ENCODE measurements at regions not wholly inside any gene's neighbourhood (a gene's known extent, or its start where the extent isn't known, plus 50 kb on each side); places are given as distances from the start of the nearest gene placed in this dataset.

DNA sequence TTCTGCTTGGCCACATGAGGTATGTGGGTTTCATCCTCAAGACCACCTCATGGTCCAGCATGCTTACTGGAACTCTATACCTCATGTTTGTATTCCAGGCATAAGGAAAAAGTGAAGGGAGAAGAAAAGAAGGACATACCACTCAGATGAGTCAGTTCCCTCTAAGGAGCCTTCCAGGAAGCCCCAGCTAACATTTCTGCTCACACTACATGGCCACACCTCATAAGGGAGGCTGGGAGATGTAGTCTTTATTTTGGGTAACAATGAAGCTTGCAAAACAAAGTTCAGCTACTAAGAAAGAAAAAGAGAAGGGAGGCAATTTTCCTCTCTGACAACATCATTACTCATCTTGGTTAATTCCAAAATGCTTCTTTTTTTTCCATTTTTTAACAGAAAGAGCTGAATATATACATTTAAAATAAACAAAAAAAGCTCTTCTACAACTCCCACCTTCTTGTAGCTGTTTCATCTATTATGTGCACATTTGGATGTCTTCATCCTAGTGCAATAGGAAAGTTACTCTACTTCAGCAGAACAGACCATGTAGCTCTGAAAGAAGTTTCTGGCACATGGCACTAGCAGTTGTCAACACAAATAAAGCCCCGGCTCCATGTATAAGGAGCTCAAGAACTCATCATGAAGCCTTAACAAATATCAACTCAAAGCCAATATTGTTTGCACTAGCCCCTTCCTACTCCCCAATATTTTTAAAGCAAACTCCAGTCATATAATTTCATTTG lies 123.6 kb upstream of the CCDC112 start:
- H3K4me3 ChIP-seq (ENCODE audit: low read length), result no peak overlapping the region
- peaks cover 15% of the 10 kb centered on the region for H3K4me1 ChIP-seq (ENCODE audit: control insufficient read depth, insufficient read depth, low read length)
- H3K27ac ChIP-seq (ENCODE audit: low read depth, low read length), result no peak overlapping the region
- H3K9ac ChIP-seq (ENCODE audit: low read length), result no peak overlapping the region
- H3K27me3 ChIP-seq (ENCODE audit: control insufficient read depth, insufficient read depth, low read length), result no peaks in the 10 kb centered on the region
- no peaks in the 10 kb centered on the region for H3K36me3 ChIP-seq (ENCODE audit: control insufficient read depth, insufficient read depth, low read length)

DNA sequence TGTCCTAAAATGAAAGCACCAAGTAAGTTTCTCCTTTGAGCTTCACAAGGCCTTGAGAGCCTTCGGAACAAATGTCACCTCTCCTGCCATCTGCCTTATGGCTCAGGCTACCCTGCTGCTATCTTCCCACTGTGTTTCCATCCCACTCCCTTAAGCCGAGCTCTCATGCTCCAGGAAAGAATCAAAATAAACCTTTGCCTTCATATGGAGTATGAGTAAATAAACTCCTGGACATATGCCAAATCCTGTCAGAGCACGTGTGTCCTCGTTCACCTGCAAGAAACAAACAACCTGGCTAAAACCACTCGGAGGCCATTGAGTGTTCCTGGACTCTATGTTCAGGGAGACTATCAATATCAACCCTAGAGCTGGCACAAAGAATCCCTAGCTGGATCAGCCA lies 122.3 kb upstream of the CCDC112 start:
- Histone ChIP-seq H3K4me3 (ENCODE audit: low read length) (no peak overlapping the region), H3K4me1 (ENCODE audit: control insufficient read depth, insufficient read depth, low read length) (peaks cover 11% of the 10 kb centered on the region), H3K9ac (ENCODE audit: low read length) (no peak overlapping the region), H3K36me3 (ENCODE audit: control insufficient read depth, insufficient read depth, low read length) (no peaks in the 10 kb centered on the region), H3K27me3 (ENCODE audit: control insufficient read depth, insufficient read depth, low read length) (no peaks in the 10 kb centered on the region), H3K27ac (ENCODE audit: low read depth, low read length) (no peak overlapping the region)

DNA sequence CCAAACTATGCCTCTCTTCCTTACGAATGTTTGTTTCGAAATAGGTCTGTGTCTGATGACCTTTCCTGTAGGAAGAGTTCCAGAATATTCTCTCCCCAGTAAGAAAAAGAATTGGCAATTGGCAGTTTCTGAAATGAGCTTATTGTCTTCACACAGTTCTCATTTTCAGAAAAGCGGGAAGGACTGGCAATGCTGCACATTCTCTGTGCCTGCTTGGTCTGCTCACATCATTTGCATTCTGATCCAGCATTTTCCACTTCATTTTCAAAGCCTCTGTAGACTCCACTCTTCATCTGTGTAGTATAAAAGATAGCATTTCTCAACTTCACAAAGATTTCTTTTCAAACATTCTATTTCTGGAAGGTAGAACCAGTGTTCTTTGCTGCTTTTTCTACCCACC lies 120.6 kb upstream of the CCDC112 start:
- Histone ChIP-seq H3K4me3 (ENCODE audit: low read length) (no peak overlapping the region), H3K9ac (ENCODE audit: low read length) (no peak overlapping the region), H3K4me1 (ENCODE audit: control insufficient read depth, insufficient read depth, low read length) (no peaks in the 10 kb centered on the region), H3K27ac (ENCODE audit: low read depth, low read length) (no peak overlapping the region), H3K27me3 (ENCODE audit: control insufficient read depth, insufficient read depth, low read length) (no peaks in the 10 kb centered on the region), H3K36me3 (ENCODE audit: control insufficient read depth, insufficient read depth, low read length) (no peaks in the 10 kb centered on the region)

DNA sequence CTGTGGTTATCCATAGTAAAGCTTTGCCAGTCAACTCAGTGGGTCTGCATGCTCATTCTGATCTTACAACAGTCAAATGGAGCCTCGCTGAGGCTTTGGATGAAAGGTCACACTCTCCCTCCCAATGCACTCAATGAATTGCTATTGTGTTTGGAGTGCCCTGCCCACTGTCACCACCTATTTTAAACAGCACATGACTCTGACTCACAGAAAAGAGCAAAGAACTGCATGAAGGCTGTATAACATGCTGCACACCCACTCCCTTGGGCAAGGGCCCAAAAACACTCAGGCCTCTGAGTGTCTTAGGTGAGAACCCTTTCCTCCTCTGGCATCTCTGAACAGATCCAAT lies 118.7 kb upstream of the CCDC112 start:
- no peak overlapping the region for H3K27ac ChIP-seq (ENCODE audit: low read depth, low read length)
- H3K27me3 ChIP-seq (ENCODE audit: control insufficient read depth, insufficient read depth, low read length), result no peaks in the 10 kb centered on the region
- peak overlapping the region; percentile 48 for H3K4me3 ChIP-seq (ENCODE audit: low read length)
- no peaks in the 10 kb centered on the region for H3K36me3 ChIP-seq (ENCODE audit: control insufficient read depth, insufficient read depth, low read length)
- H3K4me1 ChIP-seq (ENCODE audit: control insufficient read depth, insufficient read depth, low read length), result no peaks in the 10 kb centered on the region
- H3K9ac ChIP-seq (ENCODE audit: low read length), result no peak overlapping the region

DNA sequence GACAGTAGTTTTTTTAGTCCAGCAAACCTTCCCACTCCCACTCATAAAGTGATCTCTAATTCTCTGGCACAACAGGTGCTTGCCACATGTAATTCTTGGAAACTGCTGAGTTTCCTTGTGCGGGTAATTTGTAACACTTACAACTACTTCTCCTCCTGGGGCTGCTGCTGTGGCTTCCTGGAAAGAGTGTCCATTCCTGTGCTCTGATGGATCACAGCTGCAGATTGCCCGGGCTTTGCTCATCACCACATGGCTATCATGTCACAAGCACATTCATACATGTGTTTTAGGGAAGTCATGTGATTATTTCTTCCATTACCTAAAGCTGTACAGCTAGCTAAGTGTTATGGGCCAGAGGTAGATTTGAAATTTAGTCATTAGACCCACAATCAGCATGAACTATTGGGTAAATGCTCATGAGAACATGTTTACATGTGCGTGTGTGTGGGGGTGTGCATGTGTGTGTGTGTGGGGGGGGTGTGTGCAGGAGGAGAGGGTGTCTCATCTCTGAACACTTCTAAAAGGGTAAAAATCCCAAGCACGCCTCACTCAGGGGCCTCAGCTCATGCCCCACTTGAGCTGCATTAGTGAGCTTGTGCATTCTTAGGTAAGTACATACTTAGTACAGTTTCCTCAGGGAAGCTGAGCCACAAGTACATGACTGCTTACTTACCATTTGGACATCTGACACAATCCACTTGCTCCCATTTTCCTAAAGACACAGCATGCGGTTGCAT lies 118.1 kb upstream of the CCDC112 start:
- H3K9ac ChIP-seq (ENCODE audit: low read length), result no peak overlapping the region
- H3K4me1 ChIP-seq (ENCODE audit: control insufficient read depth, insufficient read depth, low read length), result no peaks in the 10 kb centered on the region
- H3K36me3 ChIP-seq (ENCODE audit: control insufficient read depth, insufficient read depth, low read length), result no peaks in the 10 kb centered on the region
- no peaks in the 10 kb centered on the region for H3K27me3 ChIP-seq (ENCODE audit: control insufficient read depth, insufficient read depth, low read length)
- H3K4me3 ChIP-seq (ENCODE audit: low read length), result peak overlapping the region; percentile 48
- no peak overlapping the region for H3K27ac ChIP-seq (ENCODE audit: low read depth, low read length)

DNA sequence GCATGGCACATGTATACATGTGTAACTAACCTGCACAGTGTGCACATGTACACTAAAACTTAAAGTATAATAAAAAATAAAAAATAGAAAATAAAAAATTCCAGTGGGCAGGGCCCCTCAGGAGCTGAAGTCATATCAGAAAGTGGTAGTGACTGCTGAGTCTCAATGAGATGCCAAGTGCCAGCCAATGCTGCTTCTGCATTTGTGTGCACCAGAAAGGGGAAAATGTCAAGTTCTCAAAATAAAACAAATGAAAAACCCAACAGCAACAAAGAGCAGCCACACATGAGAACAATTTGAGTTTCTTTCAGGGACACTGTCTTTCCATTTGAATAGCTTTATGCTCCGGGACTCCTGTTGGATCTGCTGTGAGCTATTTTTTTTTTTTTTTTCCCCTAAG lies 117.2 kb upstream of the CCDC112 start:
- no peaks in the 10 kb centered on the region for H3K36me3 ChIP-seq (ENCODE audit: control insufficient read depth, insufficient read depth, low read length)
- no peak overlapping the region for H3K27ac ChIP-seq (ENCODE audit: low read depth, low read length)
- H3K9ac ChIP-seq (ENCODE audit: low read length), result no peak overlapping the region
- H3K27me3 ChIP-seq (ENCODE audit: control insufficient read depth, insufficient read depth, low read length), result no peaks in the 10 kb centered on the region
- H3K4me1 ChIP-seq (ENCODE audit: control insufficient read depth, insufficient read depth, low read length), result no peaks in the 10 kb centered on the region
- H3K4me3 ChIP-seq (ENCODE audit: low read length), result no peak overlapping the region

DNA sequence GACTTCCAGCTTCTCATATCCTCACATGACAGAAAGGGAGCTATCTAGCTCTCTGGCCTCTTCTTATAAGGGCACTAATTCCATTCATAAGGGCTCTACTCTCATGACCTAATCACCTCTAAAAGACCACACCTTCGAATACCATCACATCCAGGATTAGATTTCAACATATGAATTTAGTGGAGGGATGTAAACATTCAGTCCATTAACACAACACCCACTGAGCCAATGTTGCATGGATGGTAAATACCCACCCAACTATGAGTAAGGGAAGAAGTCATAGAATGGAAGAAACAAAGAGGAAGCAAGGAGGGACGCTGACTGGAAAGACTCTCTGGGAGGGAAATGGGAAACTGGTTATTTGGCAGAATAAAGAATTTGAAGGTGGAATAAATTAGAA lies 112.6 kb upstream of the CCDC112 start:
- Histone ChIP-seq H3K4me1 (ENCODE audit: control insufficient read depth, insufficient read depth, low read length) (no peaks in the 10 kb centered on the region), H3K27ac (ENCODE audit: low read depth, low read length) (no peak overlapping the region), H3K4me3 (ENCODE audit: low read length) (no peak overlapping the region), H3K27me3 (ENCODE audit: control insufficient read depth, insufficient read depth, low read length) (no peaks in the 10 kb centered on the region), H3K36me3 (ENCODE audit: control insufficient read depth, insufficient read depth, low read length) (no peaks in the 10 kb centered on the region), H3K9ac (ENCODE audit: low read length) (no peak overlapping the region)

DNA sequence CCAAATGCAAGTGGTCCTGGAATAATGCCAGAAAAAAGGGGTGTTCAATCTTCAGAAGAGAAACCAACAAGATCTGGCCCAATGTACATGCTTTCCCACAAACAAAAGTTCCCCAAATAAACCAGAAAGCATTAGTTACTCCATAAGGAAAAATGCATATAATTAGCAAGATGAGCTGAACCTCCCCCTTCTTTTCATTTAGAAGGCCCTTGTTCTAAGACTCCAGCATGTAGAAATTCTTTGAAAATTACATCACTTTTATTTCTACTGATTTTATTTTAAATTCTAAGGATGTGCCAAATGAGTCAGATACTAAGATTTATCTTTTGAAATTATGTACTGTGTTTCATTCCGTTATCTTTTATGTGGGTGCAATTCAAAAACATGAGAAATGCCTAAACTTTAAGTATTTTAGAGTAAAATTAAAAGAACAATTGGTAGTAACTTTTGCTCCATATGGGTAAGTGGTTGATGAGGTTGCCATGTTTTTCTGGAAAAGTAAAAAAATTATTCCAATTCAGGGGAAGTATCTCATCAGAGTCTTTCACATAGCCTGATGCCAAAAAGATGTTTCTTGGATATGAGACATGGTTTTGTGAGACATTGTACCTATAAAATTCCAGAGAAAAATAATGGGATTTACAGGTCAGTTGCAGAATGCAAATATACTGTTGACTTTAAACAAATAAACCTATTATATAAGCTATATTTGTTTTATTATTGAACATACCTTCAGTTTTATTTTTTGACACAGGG lies 106.5 kb upstream of the CCDC112 start:
- H3K27ac ChIP-seq (ENCODE audit: low read depth, low read length), result no peak overlapping the region
- no peak overlapping the region for H3K9ac ChIP-seq (ENCODE audit: low read length)
- no peaks in the 10 kb centered on the region for H3K36me3 ChIP-seq (ENCODE audit: control insufficient read depth, insufficient read depth, low read length)
- no peak overlapping the region for H3K4me3 ChIP-seq (ENCODE audit: low read length)
- no peaks in the 10 kb centered on the region for H3K4me1 ChIP-seq (ENCODE audit: control insufficient read depth, insufficient read depth, low read length)
- no peaks in the 10 kb centered on the region for H3K27me3 ChIP-seq (ENCODE audit: control insufficient read depth, insufficient read depth, low read length)

DNA sequence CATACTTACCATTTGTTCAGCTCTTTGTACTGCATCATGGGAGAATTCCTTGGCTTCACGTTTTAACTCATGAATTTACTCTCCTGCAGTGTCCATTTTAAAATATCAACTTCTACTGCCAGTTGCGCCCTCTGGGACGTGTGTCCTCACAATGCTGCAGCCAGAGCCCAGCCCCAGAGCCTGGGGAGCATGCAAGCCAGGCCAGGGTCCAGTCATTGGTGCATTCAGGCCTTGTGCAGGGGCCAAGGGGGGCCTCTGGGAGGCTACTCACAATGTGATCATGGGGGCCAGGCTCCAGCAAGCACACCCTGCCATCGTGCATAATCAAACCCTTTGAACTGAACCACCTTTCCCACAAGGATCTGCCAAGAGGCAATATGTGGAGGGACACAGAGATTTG lies 105.6 kb upstream of the CCDC112 start:
- Histone ChIP-seq H3K4me3 (ENCODE audit: low read length) (no peak overlapping the region), H3K4me1 (ENCODE audit: control insufficient read depth, insufficient read depth, low read length) (no peaks in the 10 kb centered on the region), H3K27ac (ENCODE audit: low read depth, low read length) (no peak overlapping the region), H3K36me3 (ENCODE audit: control insufficient read depth, insufficient read depth, low read length) (no peaks in the 10 kb centered on the region), H3K27me3 (ENCODE audit: control insufficient read depth, insufficient read depth, low read length) (no peaks in the 10 kb centered on the region), H3K9ac (ENCODE audit: low read length) (no peak overlapping the region)

DNA sequence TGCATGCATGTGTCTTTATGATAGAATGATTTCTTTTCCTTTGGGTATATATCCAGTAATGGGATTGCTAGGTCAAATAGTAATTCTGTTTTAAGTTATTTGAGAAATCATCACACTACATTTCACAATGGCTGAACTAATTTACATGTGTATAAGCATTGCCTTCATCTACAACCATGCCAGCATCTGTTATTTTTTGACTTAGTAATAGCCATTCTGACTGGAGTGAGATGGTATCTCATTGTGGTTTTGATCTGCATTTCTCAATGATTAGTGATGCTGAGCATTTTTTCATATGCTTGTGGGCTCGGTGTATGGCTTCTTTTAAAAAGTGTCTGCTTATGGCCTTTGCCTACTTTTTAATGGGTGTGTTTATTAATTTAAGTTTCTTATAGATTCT lies 102.3 kb upstream of the CCDC112 start:
- no peaks in the 10 kb centered on the region for H3K4me1 ChIP-seq (ENCODE audit: control insufficient read depth, insufficient read depth, low read length)
- H3K27me3 ChIP-seq (ENCODE audit: control insufficient read depth, insufficient read depth, low read length), result no peaks in the 10 kb centered on the region
- H3K4me3 ChIP-seq (ENCODE audit: low read length), result no peak overlapping the region
- no peak overlapping the region for H3K9ac ChIP-seq (ENCODE audit: low read length)
- no peaks in the 10 kb centered on the region for H3K36me3 ChIP-seq (ENCODE audit: control insufficient read depth, insufficient read depth, low read length)
- no peak overlapping the region for H3K27ac ChIP-seq (ENCODE audit: low read depth, low read length)

DNA sequence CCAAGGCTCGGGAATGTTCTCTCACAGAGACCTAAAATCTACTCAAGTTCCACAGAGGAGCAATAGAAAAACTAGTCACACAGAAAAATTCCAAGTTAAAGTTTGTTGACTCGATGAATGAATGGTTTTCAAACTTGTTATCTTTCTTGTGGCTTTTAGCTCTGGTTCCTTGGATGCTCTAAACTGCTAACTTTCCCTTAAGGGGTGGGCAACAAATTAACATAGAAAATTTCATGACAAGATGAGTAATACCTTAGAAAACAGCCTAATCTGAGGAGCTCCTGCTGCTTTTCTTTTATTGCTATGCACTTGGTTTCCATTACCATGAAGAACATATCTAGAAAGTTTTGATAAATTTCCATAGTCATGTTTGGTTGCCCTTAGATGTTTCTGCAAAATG lies 100.2 kb upstream of the CCDC112 start:
- no peak overlapping the region for H3K9ac ChIP-seq (ENCODE audit: low read length)
- H3K27ac ChIP-seq (ENCODE audit: low read depth, low read length), result no peak overlapping the region
- no peaks in the 10 kb centered on the region for H3K4me1 ChIP-seq (ENCODE audit: control insufficient read depth, insufficient read depth, low read length)
- no peaks in the 10 kb centered on the region for H3K36me3 ChIP-seq (ENCODE audit: control insufficient read depth, insufficient read depth, low read length)
- H3K4me3 ChIP-seq (ENCODE audit: low read length), result no peak overlapping the region
- H3K27me3 ChIP-seq (ENCODE audit: control insufficient read depth, insufficient read depth, low read length), result no peaks in the 10 kb centered on the region

DNA sequence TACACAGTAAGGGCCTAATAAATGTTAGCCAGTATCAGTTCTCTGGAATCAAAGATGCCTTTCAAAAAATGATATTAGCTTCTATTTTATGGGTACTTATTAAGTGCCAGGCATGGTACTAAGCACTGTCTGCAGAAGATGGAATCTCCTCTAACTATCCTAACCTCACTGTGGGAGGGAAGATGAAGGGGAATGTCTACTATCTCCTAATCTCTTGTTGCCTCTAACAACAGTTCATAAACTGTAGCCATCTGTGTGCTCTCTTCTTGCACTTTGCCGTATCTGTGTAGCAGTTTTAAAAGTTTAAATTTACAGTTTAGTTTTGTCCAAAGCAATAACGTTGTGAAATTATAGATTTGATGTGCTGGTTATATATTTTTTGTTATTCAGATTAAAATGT lies 99.6 kb upstream of the CCDC112 start:
- Histone ChIP-seq H3K27ac (ENCODE audit: low read depth, low read length) (no peak overlapping the region), H3K27me3 (ENCODE audit: control insufficient read depth, insufficient read depth, low read length) (no peaks in the 10 kb centered on the region), H3K4me1 (ENCODE audit: control insufficient read depth, insufficient read depth, low read length) (no peaks in the 10 kb centered on the region), H3K4me3 (ENCODE audit: low read length) (no peak overlapping the region), H3K36me3 (ENCODE audit: control insufficient read depth, insufficient read depth, low read length) (no peaks in the 10 kb centered on the region), H3K9ac (ENCODE audit: low read length) (no peak overlapping the region)
